Gastrocnemius medialis (tissue), 4 donors: ENCODE measurements at regions not wholly inside any gene's neighbourhood (a gene's known extent, or its start where the extent isn't known, plus 50 kb on each side); places are given as distances from the start of the nearest gene placed in this dataset.

ENCODE experiments used
- ATAC-seq, 2 donors: fragments of 150-250 bp; one replicate each; pipeline ENCODE4 v1.9.1; 2016
- DNase-seq, 2 donors: peaks; one replicate each; pipeline ENCODE4 v3.0.0-alpha.2; 2019
- H3K27ac ChIP-seq, 4 donors: fragments of 200-600 bp; sonication (generic); 1 replicate in 1 of 4; 2 replicates in 3 of 4; pipeline ENCODE4 v1.5.1; 2016 to 2018; ENCODE audit warnings: mild to moderate bottlenecking in 2 of 4, moderate library complexity in 1 of 4
- H3K27me3 ChIP-seq, 3 donors: fragments of 200-600 bp; sonication (generic) in 2 of 3; 1 replicate in 1 of 3; 2 replicates in 2 of 3; pipeline versions ENCODE4 v1.5.1 to v1.6.0; 2016 to 2019; ENCODE audit warnings: mild to moderate bottlenecking in 1 of 3, moderate library complexity in 1 of 3
- H3K36me3 ChIP-seq, 2 donors: fragments of 200-600 bp; sonication (generic) in 1 of 2; one replicate each; pipeline ENCODE4 v1.5.1; 2017 to 2018
- H3K4me1 ChIP-seq, 2 donors: fragments of 200-600 bp; sonication (generic) in 1 of 2; one replicate each; pipeline ENCODE4 v1.5.1; 2016 to 2017; ENCODE audit warnings: mild to moderate bottlenecking in 2 of 2
- H3K4me3 ChIP-seq, 4 donors: fragments of 200-600 bp; sonication (generic) in 3 of 4; 1 replicate in 1 of 4; 2 replicates in 3 of 4; pipeline ENCODE4 v1.5.1; 2016 to 2019; ENCODE audit warnings: mild to moderate bottlenecking in 2 of 4
- H3K9me3 ChIP-seq, 3 donors: fragments of 200-600 bp; sonication (generic) in 2 of 3; 1 replicate in 1 of 3; 2 replicates in 2 of 3; pipeline ENCODE4 v1.5.1; 2016 to 2019
- CTCF ChIP-seq, 5 experiments: fragments of 450-650 bp in 3 of 5; fragments of 200-600 bp in 2 of 5; sonication (generic) in 2 of 5; IDR thresholded peaks in 4 of 5; conservative IDR thresholded peaks in 1 of 5; 1 replicate in 4 of 5; 2 replicates in 1 of 5; pipeline ENCODE4 v1.5.1; 2016 to 2019; ENCODE audit warnings: antibody characterized with exemption in 5 of 5, mild to moderate bottlenecking in 3 of 5, moderate library complexity in 3 of 5
- POLR2A ChIP-seq, 2 donors: fragments of 450-650 bp; IDR thresholded peaks; one replicate each; pipeline ENCODE4 v1.6.1; 2017; ENCODE audit warnings: antibody characterized with exemption in 2 of 2, mild to moderate bottlenecking in 2 of 2, moderate library complexity in 2 of 2
- in situ Hi-C, 4 donors: fragments of 200-750 bp; cut with MboI; loops; one replicate each; pipeline versions ENCODE4 v1.15.0 to v1.8.0; 2017; ENCODE audit warnings: low sequenced_read_pairs in 4 of 4
- intact Hi-C: fragments of 100-400 bp; cut with DNase I; formaldehyde crosslinking; loops from one replicate; pipeline ENCODE4 v1.15.1; 2023; ENCODE audit warnings: low total_unique reads

DNA sequence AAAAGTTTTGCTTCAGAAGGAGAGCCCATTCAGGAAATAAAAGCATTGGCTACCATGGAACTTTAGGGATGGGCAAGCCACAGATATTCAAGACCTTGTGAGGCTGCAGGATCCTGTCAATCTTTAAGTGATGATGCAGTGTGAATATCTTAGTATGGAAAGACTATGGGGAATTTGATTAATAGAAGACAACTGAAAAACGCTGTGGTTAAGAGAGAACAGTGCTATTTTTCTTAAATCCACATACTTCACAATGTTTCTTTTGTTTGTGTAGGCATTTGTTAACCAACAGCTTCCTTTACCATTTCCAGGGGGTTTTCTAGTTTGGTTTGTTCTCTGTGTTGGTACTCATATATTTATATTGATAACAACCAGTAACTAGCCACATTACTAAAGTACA is 90.3 kb downstream of the TMEM212 start:
- H3K27me3 ChIP-seq: no peaks in the 10 kb centered on the region
- no peak for TF ChIP-seq POLR2A (IDR thresholded peaks at IDR 0.05)
- H3K4me1 ChIP-seq: no peaks in the 10 kb centered on the region
- H3K36me3 ChIP-seq: no peaks in the 10 kb centered on the region
- H3K27ac ChIP-seq: no peak overlapping the region
- H3K4me3 ChIP-seq: no peak overlapping the region
- no peak for DNase-seq
- H3K9me3 ChIP-seq: no peaks in the 10 kb centered on the region
- no peak for ATAC-seq
- intact Hi-C loops (no loop called here), in situ Hi-C loops (no loop called here)

GRCh38 chr3:171935261-171936123 is 92.3 kb downstream of the TMEM212 start:
- no peak overlapping the region for H3K4me3 ChIP-seq
- no peak for DNase-seq
- no peaks in the 10 kb centered on the region for H3K27me3 ChIP-seq
- TF ChIP-seq CTCF (IDR thresholded peaks at IDR 0.05 in 4 of 5, conservative IDR thresholded peaks at IDR 0.05 in 1 of 5) (no peak), POLR2A (IDR thresholded peaks at IDR 0.05) (no peak)
- no peaks in the 10 kb centered on the region for H3K36me3 ChIP-seq
- H3K4me1 ChIP-seq: no peaks in the 10 kb centered on the region
- ATAC-seq: no peak
- intact Hi-C loops (no loop called here), in situ Hi-C loops (no loop called here)
- H3K9me3 ChIP-seq: no peaks in the 10 kb centered on the region
- no peak overlapping the region for H3K27ac ChIP-seq

DNA sequence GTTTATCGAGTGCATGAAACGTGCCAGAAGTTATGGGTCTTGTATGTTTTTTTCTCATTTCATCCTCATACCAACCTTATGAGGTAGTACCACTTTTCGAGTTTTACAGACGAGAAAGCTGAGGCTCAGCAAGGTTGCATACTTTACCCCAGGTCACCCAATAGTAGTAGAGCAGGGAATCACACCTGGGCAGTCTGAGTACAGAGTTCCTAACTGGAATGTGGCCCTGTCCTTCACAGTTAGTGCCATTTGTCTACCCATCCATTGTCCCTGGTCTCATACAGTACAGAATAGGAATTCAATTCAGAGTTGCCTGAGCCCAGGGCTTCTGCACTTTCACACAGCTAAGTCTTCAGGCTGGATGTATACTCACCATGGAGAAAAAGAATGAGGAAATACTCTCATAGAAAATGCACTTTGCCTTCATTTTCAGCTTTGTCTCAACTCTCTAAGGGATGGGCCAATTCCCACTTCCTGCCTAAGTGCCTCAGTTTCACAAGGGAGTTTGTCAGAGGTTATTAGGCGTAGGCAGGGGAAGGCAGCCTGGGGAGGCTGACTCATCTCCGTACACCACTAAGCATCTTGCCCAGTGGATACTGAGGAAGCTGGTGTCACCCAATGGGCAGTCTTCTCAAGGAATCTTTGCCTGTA is 93.2 kb downstream of the TMEM212 start:
- intact Hi-C loops (no loop called here), in situ Hi-C loops (no loop called here)
- DNase-seq (peak in 1 of 2 donors; percentile 17), ATAC-seq (no peak)
- no peaks in the 10 kb centered on the region for H3K27me3 ChIP-seq
- H3K27ac ChIP-seq: no peak overlapping the region
- H3K4me3 ChIP-seq: no peak overlapping the region
- H3K36me3 ChIP-seq: no peaks in the 10 kb centered on the region
- H3K9me3 ChIP-seq: no peaks in the 10 kb centered on the region
- no peak for TF ChIP-seq CTCF (IDR thresholded peaks at IDR 0.05 in 4 of 5, conservative IDR thresholded peaks at IDR 0.05 in 1 of 5)
- TF ChIP-seq POLR2A (IDR thresholded peaks at IDR 0.05): no peak
- no peaks in the 10 kb centered on the region for H3K4me1 ChIP-seq

DNA sequence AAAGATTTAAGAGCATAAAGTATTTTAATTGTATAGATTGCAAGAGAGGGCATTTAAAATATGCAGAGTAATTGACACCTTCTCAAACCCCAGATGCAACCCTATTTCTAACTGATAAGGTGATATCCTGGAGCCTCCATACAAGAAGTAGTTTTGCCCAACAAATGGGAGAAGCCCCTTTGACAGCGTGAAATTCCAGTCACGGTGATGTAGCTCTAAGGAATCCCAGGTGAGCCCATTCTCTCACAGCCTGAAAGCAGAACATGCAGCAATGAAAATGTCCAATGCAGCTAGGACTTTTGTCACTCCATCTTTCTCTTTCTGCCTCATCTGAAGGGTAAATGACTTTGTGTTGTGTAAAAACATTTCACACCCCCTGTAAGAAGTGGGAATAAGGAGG is 96.4 kb downstream of the TMEM212 start:
- no peaks in the 10 kb centered on the region for H3K4me1 ChIP-seq
- no peaks in the 10 kb centered on the region for H3K36me3 ChIP-seq
- DNase-seq (no peak), ATAC-seq (no peak)
- in situ Hi-C loops (no loop called here), intact Hi-C loops (no loop called here)
- no peaks in the 10 kb centered on the region for H3K27me3 ChIP-seq
- no peak for TF ChIP-seq CTCF (IDR thresholded peaks at IDR 0.05 in 4 of 5, conservative IDR thresholded peaks at IDR 0.05 in 1 of 5)
- no peak for TF ChIP-seq POLR2A (IDR thresholded peaks at IDR 0.05)
- no peaks in the 10 kb centered on the region for H3K9me3 ChIP-seq
- no peak overlapping the region for H3K27ac ChIP-seq
- H3K4me3 ChIP-seq: no peak overlapping the region

GRCh38 chr3:171940151-171940649 is 97.1 kb downstream of the TMEM212 start:
- no peaks in the 10 kb centered on the region for H3K9me3 ChIP-seq
- no peak overlapping the region for H3K4me3 ChIP-seq

More at GRCh38 chr3:171940151-171940649, 97.1 kb downstream of the TMEM212 start:
- in situ Hi-C loops (no loop called here), intact Hi-C loops (no loop called here)
- no peaks in the 10 kb centered on the region for H3K27me3 ChIP-seq
- TF ChIP-seq POLR2A (IDR thresholded peaks at IDR 0.05): no peak
- no peak for TF ChIP-seq CTCF (IDR thresholded peaks at IDR 0.05 in 4 of 5, conservative IDR thresholded peaks at IDR 0.05 in 1 of 5)
- ATAC-seq (no peak), DNase-seq (no peak)
- no peaks in the 10 kb centered on the region for H3K4me1 ChIP-seq
- H3K27ac ChIP-seq: no peak overlapping the region
- H3K36me3 ChIP-seq: no peaks in the 10 kb centered on the region
